ENCODE measurements at regions not wholly inside any gene's neighbourhood (a gene's known extent, or its start where the extent isn't known, plus 50 kb on each side); places are given as distances from the start of the nearest gene placed in this dataset.

DNA sequence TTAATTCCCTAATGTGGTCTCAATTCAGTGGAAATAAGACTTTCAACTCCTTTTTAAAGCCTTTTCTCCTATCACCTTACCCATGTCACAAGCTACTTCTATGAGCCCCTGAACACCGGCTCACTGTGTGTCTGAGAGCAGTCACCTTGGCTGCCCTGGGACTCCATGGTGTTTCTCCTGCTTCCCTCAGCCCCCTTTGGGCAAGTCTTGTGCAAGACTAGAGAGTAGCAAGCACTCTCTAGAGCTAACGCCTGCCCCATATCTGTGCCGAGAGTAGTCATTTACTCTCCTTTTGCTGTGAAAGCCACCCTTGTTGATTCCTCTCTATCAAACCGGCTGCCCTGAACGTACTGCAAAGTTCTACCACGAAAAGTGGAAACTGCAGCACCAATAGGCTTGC lies 77.9 kb upstream of the DAB2 start:
- H3K4me3 ChIP-seq (ENCODE audit: low read depth, low read length), result no peak overlapping the region
- H3K27ac ChIP-seq (ENCODE audit: low read depth, low read length), result no peak overlapping the region
- no peak for TF ChIP-seq CTCF (IDR thresholded peaks at IDR 0.05; ENCODE audit: low read depth, low read length)
- DNase-seq (ENCODE audit: low read depth, low spot score), result no peak
- CTCF ChIA-PET, result interaction anchor here (0.8 to 1.5 kb wide), 3 partner anchors 9 to 77 kb away, joined by 3 to 4 read pairs (median 3); no protein-coding TSS in a partner anchor
- no peaks in the 10 kb centered on the region for H3K9me3 ChIP-seq (ENCODE audit: control insufficient read depth, insufficient read depth, low read length)
- H3K27me3 ChIP-seq (ENCODE audit: control insufficient read depth, insufficient read depth, low read length), result no peaks in the 10 kb centered on the region
- POLR2A ChIA-PET, result interaction anchor here (1.0 to 3.6 kb wide), 2 partner anchors 52 to 78 kb away, joined by 3 to 53 read pairs; partner anchors contain the start of gene DAB2

- H3K4me3 ChIP-seq (ENCODE audit: low read depth, low read length), result no peak overlapping the region
- POLR2A ChIA-PET, result interaction anchor here (3.6 kb wide), 1 partner anchor 77 kb away, joined by 53 read pairs; the partner anchor contains the start of gene DAB2
- no peak for DNase-seq (ENCODE audit: low read depth, low spot score)
- H3K27me3 ChIP-seq (ENCODE audit: control insufficient read depth, insufficient read depth, low read length), result no peaks in the 10 kb centered on the region
- CTCF ChIA-PET, result interaction anchor here (0.7 to 2.1 kb wide), 4 partner anchors 26 to 126 kb away, joined by 3 to 5 read pairs (median 3); no protein-coding TSS in a partner anchor
- no peaks in the 10 kb centered on the region for H3K9me3 ChIP-seq (ENCODE audit: control insufficient read depth, insufficient read depth, low read length)
- H3K27ac ChIP-seq (ENCODE audit: low read depth, low read length), result peak overlapping the region; percentile 80
- TF ChIP-seq CTCF (IDR thresholded peaks at IDR 0.05; ENCODE audit: low read depth, low read length), result no peak
Measured at GRCh38 chr5:39501397-39501796, 76.6 kb upstream of the DAB2 start.

- DNase-seq (ENCODE audit: low read depth, low spot score), result no peak
- Histone ChIP-seq H3K9me3 (ENCODE audit: control insufficient read depth, insufficient read depth, low read length) (no peaks in the 10 kb centered on the region), H3K27ac (ENCODE audit: low read depth, low read length) (no peak overlapping the region), H3K27me3 (ENCODE audit: control insufficient read depth, insufficient read depth, low read length) (no peaks in the 10 kb centered on the region), H3K4me3 (ENCODE audit: low read depth, low read length) (no peak overlapping the region)
- TF ChIP-seq CTCF (IDR thresholded peaks at IDR 0.05; ENCODE audit: low read depth, low read length), result no peak
- CTCF ChIA-PET, result interaction anchor here (1.1 to 2.1 kb wide), 2 partner anchors 25 to 75 kb away, joined by 3 to 5 read pairs; no protein-coding TSS in a partner anchor
- POLR2A ChIA-PET, result interaction anchor here (3.6 kb wide), 1 partner anchor 76 kb away, joined by 53 read pairs; the partner anchor contains the start of gene DAB2
Measured at GRCh38 chr5:39500551-39501175, 75.9 kb upstream of the DAB2 start.

- TF ChIP-seq CTCF (IDR thresholded peaks at IDR 0.05; ENCODE audit: low read depth, low read length), result no peak
- no peak overlapping the region for H3K4me3 ChIP-seq (ENCODE audit: low read depth, low read length)
- H3K9me3 ChIP-seq (ENCODE audit: control insufficient read depth, insufficient read depth, low read length), result no peaks in the 10 kb centered on the region
- no peak overlapping the region for H3K27ac ChIP-seq (ENCODE audit: low read depth, low read length)
- CTCF ChIA-PET, result interaction anchor here (0.7 to 1.0 kb wide), 2 partner anchors 73 to 80 kb away, joined by 3 to 5 read pairs; no protein-coding TSS in a partner anchor
- POLR2A ChIA-PET, result no interaction called here
- DNase-seq (ENCODE audit: low read depth, low spot score), result no peak
- no peaks in the 10 kb centered on the region for H3K27me3 ChIP-seq (ENCODE audit: control insufficient read depth, insufficient read depth, low read length)
Measured at GRCh38 chr5:39498278-39498952, 73.6 kb upstream of the DAB2 start.

- TF ChIP-seq CTCF (IDR thresholded peaks at IDR 0.05; ENCODE audit: low read depth, low read length), result no peak
- Histone ChIP-seq H3K9me3 (ENCODE audit: control insufficient read depth, insufficient read depth, low read length) (no peaks in the 10 kb centered on the region), H3K4me3 (ENCODE audit: low read depth, low read length) (no peak overlapping the region), H3K27ac (ENCODE audit: low read depth, low read length) (no peak overlapping the region), H3K27me3 (ENCODE audit: control insufficient read depth, insufficient read depth, low read length) (no peaks in the 10 kb centered on the region)
- ChIA-PET CTCF (interaction anchor here (0.7 to 1.0 kb wide), 2 partner anchors 72 to 81 kb away, joined by 3 to 5 read pairs; no protein-coding TSS in a partner anchor), POLR2A (interaction anchor here (0.6 kb wide), 1 partner anchor 72 kb away, joined by 3 read pairs; the partner anchor contains the start of gene DAB2)
- DNase-seq (ENCODE audit: low read depth, low spot score), result no peak
Measured at GRCh38 chr5:39497322-39497721, 72.5 kb upstream of the DAB2 start.

All from AG04450 (cell line).